Endothelial cell of umbilical vein (primary cell): ENCODE measurements at regions not wholly inside any gene's neighbourhood (a gene's known extent, or its start where the extent isn't known, plus 50 kb on each side); places are given as distances from the start of the nearest gene placed in this dataset.

ENCODE experiments used
- CTCF ChIP-seq, 2 donors: IDR thresholded peaks; 1 replicate in 1 of 2; 2 replicates in 1 of 2; pipeline ENCODE4 v1.5.1; 2011; ENCODE audit warnings: low read length in 2 of 2, mild to moderate bottlenecking in 2 of 2, moderate library complexity in 2 of 2, control low read depth in 1 of 2, inconsistent platforms in 1 of 2, low read depth in 1 of 2; ENCODE audit not compliant: insufficient read depth in 1 of 2; ENCODE audit errors: extremely low read depth in 1 of 2
- FOS ChIP-seq: IDR thresholded peaks from 2 replicates; pipeline ENCODE4 v1.6.1; 2011; ENCODE audit warnings: mild to moderate bottlenecking, low read length, moderate library complexity, borderline replicate concordance; ENCODE audit not compliant: insufficient read depth
- POLR2A ChIP-seq: IDR thresholded peaks from 2 replicates; pipeline ENCODE4 v1.6.1; 2012; ENCODE audit warnings: low read depth, mild to moderate bottlenecking, control low read depth, low read length
- POLR2AphosphoS5 ChIP-seq: IDR thresholded peaks from 2 replicates; pipeline ENCODE4 v1.6.1; 2012; ENCODE audit warnings: low read depth, mild to moderate bottlenecking, control low read depth, low read length, moderate library complexity; ENCODE audit not compliant: insufficient read depth

- TF ChIP-seq CTCF (IDR thresholded peaks at IDR 0.05; ENCODE audit: extremely low read depth in 1 of 2, insufficient read depth in 1 of 2, low read depth in 1 of 2, low read length in 2 of 2) (no peak), FOS (no peak), POLR2A (no peak), POLR2AphosphoS5 (no peak)
Measured at GRCh38 chr3:76661527-76662250, 378.2 kb upstream of the ROBO2 start.
